A673 (cell line): ENCODE measurements at regions not wholly inside any gene's neighbourhood (a gene's known extent, or its start where the extent isn't known, plus 50 kb on each side); places are given as distances from the start of the nearest gene placed in this dataset.

ENCODE experiments used
- BruUV-seq: library from RNA; stranded (reverse); fragments of 400-500 nt; replicated peaks from 2 replicates; lab custom pipeline; 2021; lab: Mats Ljungman, UMichigan
- CTCF ChIA-PET: fragments of 300-600 bp; sonication (Branson Sonifier 250); formaldehyde crosslinking; loops from one replicate; lab custom pipeline; 2022; ENCODE audit warnings: antibody characterized with exemption; lab: Charles Lee
- POLR2A ChIA-PET: fragments of 300-600 bp; sonication (Branson Sonifier 250); formaldehyde crosslinking; loops from one replicate; lab custom pipeline; 2022; ENCODE audit warnings: antibody characterized with exemption; ENCODE audit not compliant: low non-redundant PET; lab: Charles Lee
- DNase-seq: peaks from one replicate; pipeline ENCODE4 v3.0.0-alpha.2; 2015; ENCODE audit warnings: low spot score
- H3K27ac ChIP-seq: fragments of 200-600 bp; sonication (generic); 2 replicates; pipeline ENCODE4 v1.5.1; 2016; ENCODE audit warnings: mixed run types, low read depth, mild to moderate bottlenecking, mixed read lengths, antibody characterized with exemption, low read length; ENCODE audit not compliant: poor library complexity, severe bottlenecking
- H3K27me3 ChIP-seq: fragments of 200-600 bp; sonication (generic); replicated peaks from 2 replicates; pipeline ENCODE4 v1.6.1; 2017; ENCODE audit warnings: mixed run types, low read depth, mild to moderate bottlenecking, mixed read lengths, antibody characterized with exemption, low read length; ENCODE audit not compliant: insufficient read depth, poor library complexity
- H3K36me3 ChIP-seq: fragments of 200-600 bp; sonication (generic); 2 replicates; pipeline ENCODE4 v1.6.1; 2016; ENCODE audit warnings: mixed run types, mild to moderate bottlenecking, mixed read lengths, antibody characterized with exemption, low read length; ENCODE audit not compliant: insufficient read depth, poor library complexity, severe bottlenecking
- H3K4me1 ChIP-seq: fragments of 200-600 bp; sonication (generic); 2 replicates; pipeline ENCODE4 v1.6.1; 2017; ENCODE audit warnings: mixed run types, mild to moderate bottlenecking, mixed read lengths, antibody characterized with exemption, low read length; ENCODE audit not compliant: insufficient read depth, poor library complexity, severe bottlenecking
- H3K4me3 ChIP-seq: fragments of 200-600 bp; sonication (generic); 2 replicates; pipeline ENCODE4 v1.5.1; 2016; ENCODE audit warnings: low read depth, mixed run types, mild to moderate bottlenecking, mixed read lengths, low read length; ENCODE audit not compliant: poor library complexity, severe bottlenecking
- H3K9me3 ChIP-seq: fragments of 200-600 bp; sonication (generic); 2 replicates; pipeline ENCODE4 v1.6.1; 2016; ENCODE audit warnings: mixed run types, low read depth, mild to moderate bottlenecking, mixed read lengths, antibody characterized with exemption, low read length; ENCODE audit not compliant: poor library complexity, severe bottlenecking
- EZH2 ChIP-seq: fragments of 200-600 bp; sonication (generic); IDR thresholded peaks from 2 replicates; pipeline ENCODE4 v1.6.1; 2017; ENCODE audit warnings: borderline replicate concordance, low read depth, mild to moderate bottlenecking, mixed read lengths, antibody characterized with exemption, low read length; ENCODE audit not compliant: poor library complexity, severe bottlenecking
- intact Hi-C: fragments of 100-400 bp; cut with micrococcal nuclease; formaldehyde crosslinking; loops from one replicate; pipeline ENCODE4 v1.10.0; 2022; ENCODE audit not compliant: unreplicated experiment
- TF ChIP-seq, protein P1 (sequence below): fragments of 300-800, 200-600 bp; sonication (generic); conservative IDR thresholded peaks from 2 replicates; pipeline ENCODE4 v1.5.1; 2017; ENCODE audit warnings: low read depth, mild to moderate bottlenecking, antibody characterized with exemption, low read length, moderate library complexity, mixed read lengths

DNA sequence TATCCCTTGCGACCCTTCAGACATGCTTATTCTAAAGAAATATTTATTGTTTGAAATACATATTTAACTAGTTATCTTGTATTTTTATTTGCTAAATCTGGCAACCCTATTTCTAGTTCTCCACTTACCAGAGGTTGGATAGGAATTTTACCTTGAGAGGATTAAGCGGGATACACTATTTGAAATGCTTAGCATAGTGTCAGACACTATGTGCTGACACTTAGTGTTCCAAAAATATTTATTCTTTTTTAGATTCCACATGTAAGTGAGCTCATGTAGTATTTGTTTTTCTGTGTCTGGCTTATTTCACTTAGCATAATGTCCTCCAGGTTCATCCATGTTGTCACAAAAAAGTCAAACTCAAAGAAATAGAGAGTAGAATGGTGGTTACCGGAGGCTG lies 78.7 kb downstream of the NTMT2 start:
- BruUV-seq: no TSS peak
- DNase-seq: no peak
- ChIA-PET POLR2A (no interaction called here), CTCF (no interaction called here)
- intact Hi-C loops: no loop called here
- no peaks in the 10 kb centered on the region for H3K27me3 ChIP-seq
- H3K27ac ChIP-seq: no peak overlapping the region
- H3K4me1 ChIP-seq: no peaks in the 10 kb centered on the region
- H3K4me3 ChIP-seq: no peak overlapping the region
- H3K9me3 ChIP-seq: no peaks in the 10 kb centered on the region
- no peaks in the 10 kb centered on the region for H3K36me3 ChIP-seq
- TF ChIP-seq EZH2: no peak
- TF ChIP-seq, protein P1, sequence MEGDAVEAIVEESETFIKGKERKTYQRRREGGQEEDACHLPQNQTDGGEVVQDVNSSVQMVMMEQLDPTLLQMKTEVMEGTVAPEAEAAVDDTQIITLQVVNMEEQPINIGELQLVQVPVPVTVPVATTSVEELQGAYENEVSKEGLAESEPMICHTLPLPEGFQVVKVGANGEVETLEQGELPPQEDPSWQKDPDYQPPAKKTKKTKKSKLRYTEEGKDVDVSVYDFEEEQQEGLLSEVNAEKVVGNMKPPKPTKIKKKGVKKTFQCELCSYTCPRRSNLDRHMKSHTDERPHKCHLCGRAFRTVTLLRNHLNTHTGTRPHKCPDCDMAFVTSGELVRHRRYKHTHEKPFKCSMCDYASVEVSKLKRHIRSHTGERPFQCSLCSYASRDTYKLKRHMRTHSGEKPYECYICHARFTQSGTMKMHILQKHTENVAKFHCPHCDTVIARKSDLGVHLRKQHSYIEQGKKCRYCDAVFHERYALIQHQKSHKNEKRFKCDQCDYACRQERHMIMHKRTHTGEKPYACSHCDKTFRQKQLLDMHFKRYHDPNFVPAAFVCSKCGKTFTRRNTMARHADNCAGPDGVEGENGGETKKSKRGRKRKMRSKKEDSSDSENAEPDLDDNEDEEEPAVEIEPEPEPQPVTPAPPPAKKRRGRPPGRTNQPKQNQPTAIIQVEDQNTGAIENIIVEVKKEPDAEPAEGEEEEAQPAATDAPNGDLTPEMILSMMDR: no peak

DNA sequence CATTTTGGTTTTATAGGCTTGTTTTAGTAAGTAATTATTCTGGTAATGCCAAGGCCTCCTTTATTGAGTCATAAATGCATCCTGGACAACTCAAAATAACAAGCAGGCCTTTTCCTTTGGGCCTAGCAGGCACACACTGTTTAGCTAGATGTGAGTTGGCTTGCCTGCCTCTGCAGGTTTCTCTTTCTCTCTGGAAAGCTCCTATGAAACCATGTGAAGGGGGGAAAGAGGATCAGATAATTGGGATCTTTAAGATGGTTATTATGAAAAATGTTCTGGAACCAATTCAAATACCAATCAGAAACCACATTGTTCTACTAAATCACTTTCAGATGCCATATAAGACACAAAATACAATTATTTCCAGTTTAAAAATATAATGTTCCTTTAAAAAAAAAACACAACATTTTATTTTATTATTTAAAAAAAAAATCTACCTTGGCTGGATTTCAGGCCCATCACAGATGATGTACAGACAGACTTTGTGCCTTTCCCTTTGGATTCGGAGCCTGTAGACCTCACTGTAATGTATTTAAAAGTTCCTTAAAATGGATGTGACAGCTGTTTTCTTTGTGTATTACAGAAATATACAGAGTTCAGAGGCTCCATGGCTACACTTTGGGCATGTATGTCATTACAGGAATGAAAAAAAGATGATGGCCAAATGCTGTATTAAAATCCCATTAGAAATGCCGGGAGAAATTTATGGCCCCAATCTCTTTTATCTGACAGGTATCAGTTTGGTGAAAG lies 80.2 kb downstream of the NTMT2 start:
- no peaks in the 10 kb centered on the region for H3K36me3 ChIP-seq
- intact Hi-C loops: no loop called here
- no TSS peak for BruUV-seq
- H3K4me3 ChIP-seq: no peak overlapping the region
- no peaks in the 10 kb centered on the region for H3K9me3 ChIP-seq
- ChIA-PET CTCF (no interaction called here), POLR2A (no interaction called here)
- no peak overlapping the region for H3K27ac ChIP-seq
- H3K4me1 ChIP-seq: no peaks in the 10 kb centered on the region
- TF ChIP-seq, protein P1: no peak
- TF ChIP-seq EZH2: no peak
- no peak for DNase-seq
- no peaks in the 10 kb centered on the region for H3K27me3 ChIP-seq

DNA sequence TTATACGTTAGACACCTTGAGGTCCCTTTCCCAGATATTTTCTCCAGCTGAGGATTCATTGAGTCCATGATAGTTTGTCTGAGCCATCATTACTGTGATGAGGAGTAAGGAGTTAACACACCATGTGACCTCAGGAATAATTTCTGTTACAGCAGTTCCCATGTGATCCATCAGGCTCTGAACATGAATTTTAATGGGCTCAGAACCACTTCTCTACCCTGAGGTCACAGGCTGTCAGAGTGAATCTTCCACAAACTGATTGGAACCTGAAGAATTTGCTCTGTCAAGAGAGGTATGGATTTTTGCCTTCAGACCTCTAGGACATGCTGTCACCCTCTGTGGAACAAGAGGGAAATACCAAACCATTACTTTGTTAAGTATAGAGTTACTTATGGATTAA lies 81.0 kb downstream of the NTMT2 start:
- no peak overlapping the region for H3K27ac ChIP-seq
- no peak for TF ChIP-seq EZH2
- TF ChIP-seq, protein P1: no peak
- no peaks in the 10 kb centered on the region for H3K27me3 ChIP-seq
- intact Hi-C loops: no loop called here
- H3K4me1 ChIP-seq: no peaks in the 10 kb centered on the region
- POLR2A ChIA-PET: no interaction called here
- no TSS peak for BruUV-seq
- no peak overlapping the region for H3K4me3 ChIP-seq
- H3K9me3 ChIP-seq: no peaks in the 10 kb centered on the region
- CTCF ChIA-PET: no interaction called here
- no peaks in the 10 kb centered on the region for H3K36me3 ChIP-seq
- DNase-seq: no peak
